Stomach smooth muscle (tissue), 2 donors: ENCODE measurements at regions not wholly inside any gene's neighbourhood (a gene's known extent, or its start where the extent isn't known, plus 50 kb on each side); places are given as distances from the start of the nearest gene placed in this dataset.
A peak's percentile ranks its signal among the peaks of the same experiment; 100 is the strongest.

Source experiments
- H3K27ac ChIP-seq: one replicate; pipeline ENCODE4 v1.7.0; 2013; ENCODE audit warnings: mild to moderate bottlenecking, low read length, inconsistent platforms
- H3K27me3 ChIP-seq, 2 donors: one replicate each; pipeline ENCODE4 v1.7.0; 2013; ENCODE audit warnings: low read length in 2 of 2; ENCODE audit not compliant: insufficient read depth in 2 of 2, control insufficient read depth in 1 of 2
- H3K36me3 ChIP-seq, 2 donors: one replicate each; pipeline ENCODE4 v1.7.0; 2013; ENCODE audit warnings: low read length in 2 of 2; ENCODE audit not compliant: control insufficient read depth in 2 of 2, insufficient read depth in 2 of 2
- H3K4me1 ChIP-seq: one replicate; pipeline ENCODE4 v1.7.0; 2013; ENCODE audit warnings: low read length; ENCODE audit not compliant: control insufficient read depth, insufficient read depth
- H3K4me3 ChIP-seq, 2 donors: one replicate each; pipeline ENCODE4 v1.7.0; 2013; ENCODE audit warnings: low read length in 2 of 2
- H3K9ac ChIP-seq, 2 donors: one replicate each; pipeline ENCODE4 v1.7.0; 2013; ENCODE audit warnings: low read length in 2 of 2, mild to moderate bottlenecking in 1 of 2
- H3K9me3 ChIP-seq, 2 donors: one replicate each; pipeline ENCODE4 v1.7.0; 2013; ENCODE audit warnings: low read length in 2 of 2; ENCODE audit not compliant: control insufficient read depth in 2 of 2
- donor health status: healthy.
- donor health status: Pancreatic carcinoma.

GRCh38 chr15:56812961-56813360, 79.7 kb upstream of the ZNF280D start:
- Histone ChIP-seq H3K4me1 (peaks cover 13% of the 10 kb centered on the region), H3K27ac (no peak overlapping the region), H3K27me3 (no peaks in the 10 kb centered on the region), H3K9ac (no peak overlapping the region), H3K9me3 (peaks cover 0 to 3% of the 10 kb centered on the region in 2 donors), H3K4me3 (no peak overlapping the region), H3K36me3 (peaks cover 0 to 2% of the 10 kb centered on the region in 2 donors)

GRCh38 chr15:56812221-56812620, 78.9 kb upstream of the ZNF280D start:
- no peaks in the 10 kb centered on the region for H3K27me3 ChIP-seq
- no peak overlapping the region for H3K27ac ChIP-seq
- H3K4me1 ChIP-seq, result peaks cover 8% of the 10 kb centered on the region
- peaks cover 5 to 7% of the 10 kb centered on the region in 2 donors for H3K9me3 ChIP-seq
- peaks cover 0 to 2% of the 10 kb centered on the region in 2 donors for H3K36me3 ChIP-seq
- H3K4me3 ChIP-seq, result no peak overlapping the region
- no peak overlapping the region for H3K9ac ChIP-seq

GRCh38 chr15:56811586-56811985, 78.3 kb upstream of the ZNF280D start:
- no peak overlapping the region for H3K27ac ChIP-seq
- no peak overlapping the region for H3K4me3 ChIP-seq
- H3K9ac ChIP-seq, result no peak overlapping the region
- H3K36me3 ChIP-seq, result peaks cover 0 to 2% of the 10 kb centered on the region in 2 donors
- H3K9me3 ChIP-seq, result peaks cover 5 to 7% of the 10 kb centered on the region in 2 donors
- H3K4me1 ChIP-seq, result peaks cover 1% of the 10 kb centered on the region
- H3K27me3 ChIP-seq, result no peaks in the 10 kb centered on the region

DNA sequence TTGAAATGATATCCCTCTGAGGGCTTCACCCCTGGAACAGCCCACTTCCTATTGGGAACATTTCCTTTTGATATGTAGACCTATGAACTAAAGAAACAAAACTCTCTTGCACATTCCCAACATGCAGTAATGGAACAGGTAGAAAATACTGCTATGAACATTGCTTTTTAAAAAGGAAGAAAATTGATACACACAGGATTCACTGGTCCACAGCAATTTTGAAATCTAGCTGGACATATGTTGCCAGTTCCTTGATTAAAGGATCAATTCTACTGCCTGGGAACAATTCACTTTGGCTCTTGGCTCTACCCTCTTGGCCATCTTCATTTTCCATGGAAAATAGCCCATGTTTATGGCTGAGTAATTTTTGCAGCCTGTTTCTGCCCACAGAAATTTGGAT, 74.9 kb upstream of the ZNF280D start:
- H3K27me3 ChIP-seq, result no peaks in the 10 kb centered on the region
- H3K27ac ChIP-seq, result no peak overlapping the region
- peaks cover 0 to 2% of the 10 kb centered on the region in 2 donors for H3K36me3 ChIP-seq
- H3K4me3 ChIP-seq, result no peak overlapping the region
- H3K9ac ChIP-seq, result no peak overlapping the region
- H3K4me1 ChIP-seq, result no peaks in the 10 kb centered on the region
- peaks cover 5 to 7% of the 10 kb centered on the region in 2 donors for H3K9me3 ChIP-seq

- Histone ChIP-seq H3K36me3 (peaks cover 0 to 2% of the 10 kb centered on the region in 2 donors), H3K4me1 (no peaks in the 10 kb centered on the region), H3K27me3 (no peaks in the 10 kb centered on the region), H3K9ac (no peak overlapping the region), H3K27ac (no peak overlapping the region), H3K4me3 (no peak overlapping the region), H3K9me3 (peaks cover 5 to 7% of the 10 kb centered on the region in 2 donors)
Measured at GRCh38 chr15:56806148-56806536, 72.8 kb upstream of the ZNF280D start.

GRCh38 chr15:56805466-56806147, 72.3 kb upstream of the ZNF280D start:
- Histone ChIP-seq H3K4me1 (no peaks in the 10 kb centered on the region), H3K4me3 (peak overlapping the region; percentile 19 to 47), H3K27me3 (no peaks in the 10 kb centered on the region), H3K9me3 (peaks cover 5 to 7% of the 10 kb centered on the region in 2 donors), H3K9ac (no peak overlapping the region), H3K36me3 (peaks cover 0 to 2% of the 10 kb centered on the region in 2 donors), H3K27ac (no peak overlapping the region)

DNA sequence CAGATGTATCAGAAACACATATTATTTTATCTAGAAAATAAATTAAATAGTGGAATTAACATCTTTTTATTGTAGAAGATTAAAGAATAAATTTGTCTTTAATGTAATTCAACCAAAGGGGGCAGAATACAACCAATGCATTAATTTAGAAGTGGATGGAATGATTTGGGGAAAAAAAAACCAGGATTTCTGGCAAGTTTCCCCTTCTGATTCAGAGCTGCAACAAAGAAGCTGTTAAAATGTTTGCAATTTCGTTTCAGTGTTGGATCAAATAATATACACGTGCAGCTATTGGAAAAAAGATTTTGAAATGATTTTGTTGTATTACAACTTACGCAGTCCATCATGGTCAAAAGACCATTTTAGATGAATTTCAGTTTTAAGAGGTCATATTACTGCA, 71.6 kb upstream of the ZNF280D start:
- Histone ChIP-seq H3K36me3 (peaks cover 0 to 2% of the 10 kb centered on the region in 2 donors), H3K27me3 (no peaks in the 10 kb centered on the region), H3K9ac (no peak overlapping the region), H3K27ac (no peak overlapping the region), H3K4me3 (no peak overlapping the region), H3K9me3 (peaks cover 5 to 6% of the 10 kb centered on the region in 2 donors), H3K4me1 (no peaks in the 10 kb centered on the region)

- no peaks in the 10 kb centered on the region for H3K4me1 ChIP-seq
- peaks cover 4 to 5% of the 10 kb centered on the region in 2 donors for H3K9me3 ChIP-seq
- no peaks in the 10 kb centered on the region for H3K36me3 ChIP-seq
- no peak overlapping the region for H3K4me3 ChIP-seq
- H3K27ac ChIP-seq, result no peak overlapping the region
- no peak overlapping the region for H3K9ac ChIP-seq
- no peaks in the 10 kb centered on the region for H3K27me3 ChIP-seq
Measured at GRCh38 chr15:56804279-56804678, 71.0 kb upstream of the ZNF280D start.

GRCh38 chr15:56802161-56802560, 68.9 kb upstream of the ZNF280D start:
- Histone ChIP-seq H3K4me1 (no peaks in the 10 kb centered on the region), H3K27ac (no peak overlapping the region), H3K9me3 (no peaks in the 10 kb centered on the region), H3K4me3 (no peak overlapping the region), H3K36me3 (no peaks in the 10 kb centered on the region), H3K27me3 (no peaks in the 10 kb centered on the region), H3K9ac (no peak overlapping the region)

DNA sequence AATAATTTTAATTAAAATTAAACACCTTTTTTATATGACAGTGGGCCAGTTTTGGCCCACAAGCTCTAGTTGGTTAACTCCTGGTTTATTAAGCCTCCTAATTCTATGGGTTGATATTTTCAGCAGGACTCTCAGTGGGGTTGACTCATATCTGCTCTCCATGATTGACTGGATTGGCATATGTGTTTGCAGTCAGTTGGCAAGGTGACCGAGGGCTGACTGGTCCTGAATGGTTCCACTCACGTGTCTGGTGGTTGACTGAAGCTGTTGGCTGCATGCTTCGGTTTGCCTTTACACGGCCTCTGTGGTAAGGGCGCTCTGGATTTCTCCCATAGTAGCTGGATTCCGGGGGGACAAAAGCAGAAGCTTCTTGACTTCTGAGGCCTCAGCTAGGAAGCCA, 65.3 kb upstream of the ZNF280D start:
- H3K9me3 ChIP-seq, result no peaks in the 10 kb centered on the region
- H3K27me3 ChIP-seq, result no peaks in the 10 kb centered on the region
- H3K27ac ChIP-seq, result no peak overlapping the region
- H3K9ac ChIP-seq, result no peak overlapping the region
- no peak overlapping the region for H3K4me3 ChIP-seq
- no peaks in the 10 kb centered on the region for H3K36me3 ChIP-seq
- H3K4me1 ChIP-seq, result no peaks in the 10 kb centered on the region

- Histone ChIP-seq H3K27me3 (no peaks in the 10 kb centered on the region), H3K4me3 (no peak overlapping the region), H3K4me1 (no peaks in the 10 kb centered on the region), H3K36me3 (no peaks in the 10 kb centered on the region), H3K9me3 (no peaks in the 10 kb centered on the region), H3K9ac (no peak overlapping the region), H3K27ac (no peak overlapping the region)
Measured at GRCh38 chr15:56797720-56798275, 64.5 kb upstream of the ZNF280D start.
